A549 (cell line): ENCODE measurements at regions not wholly inside any gene's neighbourhood (a gene's known extent, or its start where the extent isn't known, plus 50 kb on each side); places are given as distances from the start of the nearest gene placed in this dataset.

Source experiments
- CBX8 ChIP-seq: fragments of 200-600 bp; sonication (generic); IDR thresholded peaks from 2 replicates; pipeline ENCODE4 v1.6.1; 2016
- NR3C1 ChIP-seq: fragments of >200 bp; sonication (Bioruptor Twin); formaldehyde crosslinking; IDR thresholded peaks from 3 replicates; pipeline ENCODE4 v1.6.1; 2017
- POLR2A ChIP-seq: IDR thresholded peaks from 2 replicates; pipeline ENCODE4 v1.6.1; 2012; ENCODE audit warnings: mild to moderate bottlenecking, low read length
- REST ChIP-seq: fragments of 200-600 bp; sonication (generic); IDR thresholded peaks from 2 replicates; pipeline ENCODE4 v1.6.1; 2016; ENCODE audit warnings: antibody characterized with exemption, mild to moderate bottlenecking, moderate library complexity
- SMC3 ChIP-seq: fragments of >200 bp; sonication (Bioruptor Twin); formaldehyde crosslinking; IDR thresholded peaks from 3 replicates; pipeline ENCODE4 v1.6.1; 2018; ENCODE audit warnings: inconsistent platforms
- TF ChIP-seq, protein P1 (sequence below): fragments of >200 bp; sonication (Bioruptor Twin); formaldehyde crosslinking; IDR thresholded peaks from 3 replicates; pipeline ENCODE4 v1.5.1; 2016

DNA sequence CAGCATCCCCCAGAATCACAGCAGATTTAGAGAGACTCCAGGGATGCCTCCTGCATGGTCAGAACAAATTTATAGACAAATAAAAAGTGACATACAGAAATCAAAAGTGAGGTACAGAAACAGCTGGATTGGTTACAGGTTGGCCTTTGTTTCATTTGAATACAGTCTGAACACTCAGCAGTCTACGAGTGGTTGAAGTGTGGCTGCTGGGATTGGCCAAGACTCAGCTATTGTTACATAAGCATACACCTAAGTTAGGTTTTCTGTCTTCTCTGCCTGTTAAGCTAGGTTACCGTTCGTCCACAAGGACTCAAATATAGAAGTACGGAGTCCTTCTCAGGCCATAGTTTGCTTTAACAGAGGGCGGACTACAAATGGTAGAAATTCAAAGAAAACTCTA lies 262.4 kb upstream of the SLC14A2 start:
- no peak for TF ChIP-seq POLR2A
- no peak for TF ChIP-seq NR3C1
- TF ChIP-seq, protein P1, sequence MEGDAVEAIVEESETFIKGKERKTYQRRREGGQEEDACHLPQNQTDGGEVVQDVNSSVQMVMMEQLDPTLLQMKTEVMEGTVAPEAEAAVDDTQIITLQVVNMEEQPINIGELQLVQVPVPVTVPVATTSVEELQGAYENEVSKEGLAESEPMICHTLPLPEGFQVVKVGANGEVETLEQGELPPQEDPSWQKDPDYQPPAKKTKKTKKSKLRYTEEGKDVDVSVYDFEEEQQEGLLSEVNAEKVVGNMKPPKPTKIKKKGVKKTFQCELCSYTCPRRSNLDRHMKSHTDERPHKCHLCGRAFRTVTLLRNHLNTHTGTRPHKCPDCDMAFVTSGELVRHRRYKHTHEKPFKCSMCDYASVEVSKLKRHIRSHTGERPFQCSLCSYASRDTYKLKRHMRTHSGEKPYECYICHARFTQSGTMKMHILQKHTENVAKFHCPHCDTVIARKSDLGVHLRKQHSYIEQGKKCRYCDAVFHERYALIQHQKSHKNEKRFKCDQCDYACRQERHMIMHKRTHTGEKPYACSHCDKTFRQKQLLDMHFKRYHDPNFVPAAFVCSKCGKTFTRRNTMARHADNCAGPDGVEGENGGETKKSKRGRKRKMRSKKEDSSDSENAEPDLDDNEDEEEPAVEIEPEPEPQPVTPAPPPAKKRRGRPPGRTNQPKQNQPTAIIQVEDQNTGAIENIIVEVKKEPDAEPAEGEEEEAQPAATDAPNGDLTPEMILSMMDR = no peak
- no peak for TF ChIP-seq REST
- TF ChIP-seq CBX8 = no peak
- no peak for TF ChIP-seq SMC3
